ENCODE measurements at regions not wholly inside any gene's neighbourhood (a gene's known extent, or its start where the extent isn't known, plus 50 kb on each side); places are given as distances from the start of the nearest gene placed in this dataset.
"Not testable (repeated sequence)": the region's sequence is repeated elsewhere in the genome, so short reads cannot be mapped to it uniquely, and the experiment has no call there.

DNA sequence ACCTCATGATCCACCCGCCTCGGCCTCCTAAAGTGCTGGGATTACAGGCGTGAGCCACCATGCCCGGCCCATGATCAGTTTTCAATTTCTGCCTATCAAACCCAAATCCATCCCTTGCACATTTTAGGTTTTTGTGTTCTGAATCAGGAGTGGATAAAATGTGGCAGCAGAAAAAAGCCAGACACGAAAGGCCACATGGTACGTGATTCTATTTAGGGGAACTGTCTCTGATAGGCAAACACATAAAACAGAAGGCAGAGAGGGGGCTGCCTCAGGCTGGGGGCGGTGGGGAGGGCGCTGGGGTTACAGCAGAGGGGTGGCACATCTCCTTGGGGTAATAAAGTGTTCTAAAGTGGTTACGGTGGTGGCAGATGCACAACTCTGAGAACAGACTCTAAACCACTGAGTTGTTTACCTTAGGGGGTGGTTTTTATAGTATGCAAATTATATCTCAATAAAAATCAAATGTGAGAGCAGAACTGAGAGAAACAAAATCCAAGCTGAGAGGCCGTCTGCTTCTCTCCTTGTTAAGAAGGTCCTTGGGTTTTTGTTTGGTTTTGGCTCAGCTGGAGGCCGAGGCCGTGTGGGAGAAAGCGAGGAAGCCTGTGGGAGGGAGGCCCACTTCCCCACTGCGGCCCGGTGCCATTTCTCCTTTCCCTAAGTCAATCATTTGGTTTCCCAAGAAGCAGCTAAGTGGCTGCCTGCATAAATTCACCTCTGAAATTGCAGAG lies 78.0 kb downstream of the SOWAHC start:
- DNase-seq (ENCODE audit: low spot score) = no peak

DNA sequence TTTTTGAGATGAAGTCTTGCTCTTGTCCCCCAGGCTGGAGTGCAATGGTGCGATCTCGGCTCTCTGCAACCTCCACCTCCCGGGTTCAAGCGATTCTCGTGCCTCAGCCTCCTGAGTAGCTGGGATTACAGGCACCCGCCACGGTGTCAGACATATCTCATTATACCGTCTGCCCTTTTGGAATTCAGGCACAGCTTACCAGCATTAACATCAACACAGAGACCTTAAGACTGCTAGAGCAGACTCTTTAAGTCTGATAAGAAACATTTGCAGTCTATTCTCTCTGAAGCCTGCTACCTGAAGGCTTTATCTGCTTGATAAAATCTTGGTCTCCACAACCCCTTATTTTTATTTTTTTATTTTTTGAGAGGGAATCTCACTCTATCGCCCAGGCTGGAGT lies 78.7 kb downstream of the SOWAHC start:
- DNase-seq (ENCODE audit: low spot score) = not testable (repeated sequence)

DNA sequence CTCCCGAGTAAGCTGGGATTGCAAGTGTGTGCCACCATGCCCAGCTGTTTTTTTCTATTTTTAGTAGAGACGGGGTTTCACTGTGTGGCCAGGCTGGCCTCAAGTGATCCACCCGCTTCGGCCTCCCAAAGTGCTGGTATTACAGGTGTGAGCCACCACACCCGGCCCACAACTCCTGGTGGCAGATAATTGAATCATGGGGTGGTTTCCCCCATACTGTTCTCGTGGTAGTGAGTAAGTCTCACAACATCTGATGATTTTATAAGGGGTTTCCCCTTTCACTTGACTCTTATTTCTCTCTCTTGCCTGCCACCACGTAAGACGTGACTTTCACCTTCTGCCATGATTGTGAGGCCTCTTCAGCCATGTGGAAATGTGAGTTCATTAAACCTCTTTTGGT lies 79.1 kb downstream of the SOWAHC start:
- not testable (repeated sequence) for DNase-seq (ENCODE audit: low spot score)

DNA sequence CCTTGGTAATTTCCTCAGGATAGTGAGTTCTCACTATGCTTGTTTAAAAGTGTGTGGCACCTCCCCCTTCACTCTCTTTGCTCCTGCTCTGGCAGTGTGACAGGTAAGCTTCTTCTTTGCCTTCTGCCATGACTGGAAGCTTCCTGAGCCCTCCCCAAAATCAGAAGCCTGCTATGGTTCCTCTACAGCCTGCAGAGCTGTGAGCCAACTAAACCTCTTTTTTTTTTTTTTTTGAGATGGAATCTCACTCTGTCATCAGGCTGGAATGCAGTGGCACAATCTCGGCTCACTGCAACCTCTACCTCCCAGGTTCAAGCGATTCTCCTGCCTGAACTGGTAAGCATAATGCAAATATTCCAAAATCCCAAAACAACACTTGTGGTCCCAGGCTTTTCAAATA lies 80.0 kb downstream of the SOWAHC start:
- no peak for DNase-seq (ENCODE audit: low spot score)

DNA sequence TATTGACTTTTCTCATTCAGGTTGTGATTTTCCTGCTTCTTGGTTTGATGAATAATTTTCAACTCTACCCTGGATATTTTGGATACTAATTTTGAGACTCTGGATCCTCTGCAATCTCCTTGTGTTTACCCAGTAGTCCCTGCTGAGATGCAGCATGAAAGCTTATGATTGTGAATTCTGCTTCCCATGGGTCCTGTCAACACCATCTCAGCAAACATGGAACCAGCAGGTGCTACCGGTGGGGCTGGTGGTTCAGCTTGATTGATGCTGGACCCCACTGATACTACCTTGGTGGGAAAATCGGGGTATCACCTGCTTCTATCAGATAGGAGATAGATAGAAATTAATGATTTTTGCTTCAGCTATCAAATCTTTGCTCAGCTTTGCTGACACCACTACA lies 81.1 kb downstream of the SOWAHC start:
- no peak for DNase-seq (ENCODE audit: low spot score)

DNA sequence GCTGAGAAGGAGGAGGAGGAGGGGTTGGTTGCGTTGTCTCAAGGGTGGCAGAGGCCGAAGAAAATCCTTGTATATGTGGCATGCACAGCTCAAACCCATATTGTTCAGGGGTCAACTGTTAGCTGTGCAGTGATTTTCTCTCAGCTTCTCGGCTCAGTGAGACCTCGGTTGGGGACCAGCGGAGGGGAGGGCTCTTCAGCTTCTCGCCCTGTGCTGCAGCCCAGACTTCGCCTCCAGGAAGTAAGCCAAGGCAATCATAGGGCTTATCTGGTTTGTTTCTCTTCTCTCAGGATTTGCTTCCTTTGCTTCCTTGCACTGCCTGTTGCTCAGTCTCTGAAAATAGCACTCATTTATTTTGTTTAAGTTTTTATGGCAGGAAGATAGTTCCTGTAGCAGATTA lies 85.5 kb downstream of the SOWAHC start:
- no peak for DNase-seq (ENCODE audit: low spot score)

DNA sequence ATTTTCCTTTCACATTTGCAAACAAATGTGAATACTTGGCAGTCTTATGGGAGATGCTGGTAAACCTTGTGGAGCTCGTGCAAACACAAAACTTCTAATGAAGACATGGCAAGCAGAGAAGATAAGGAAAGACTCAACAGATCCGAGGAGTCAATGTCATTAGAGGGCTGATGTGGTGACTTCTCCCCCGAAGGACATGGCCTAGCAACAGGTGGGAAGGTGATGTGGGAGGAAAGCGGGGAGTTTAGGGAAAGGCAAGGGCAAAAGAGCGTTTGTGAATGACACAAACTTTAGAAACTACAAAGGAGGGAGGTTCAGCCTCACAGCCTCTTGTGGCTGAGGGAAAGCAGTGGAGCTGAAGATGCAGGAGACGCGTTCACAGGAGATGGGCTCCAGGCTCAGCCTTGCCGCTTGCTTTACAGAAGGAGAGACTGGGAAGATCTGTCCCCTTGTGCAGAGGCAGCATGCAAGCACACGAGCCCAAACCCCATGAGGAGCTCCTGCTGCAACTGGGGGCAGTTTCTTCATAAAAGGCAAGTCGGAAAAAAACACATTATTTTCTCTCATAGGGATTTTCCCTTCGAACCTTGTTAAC lies 86.6 kb downstream of the SOWAHC start:
- no peak for DNase-seq (ENCODE audit: low spot score)

DNA sequence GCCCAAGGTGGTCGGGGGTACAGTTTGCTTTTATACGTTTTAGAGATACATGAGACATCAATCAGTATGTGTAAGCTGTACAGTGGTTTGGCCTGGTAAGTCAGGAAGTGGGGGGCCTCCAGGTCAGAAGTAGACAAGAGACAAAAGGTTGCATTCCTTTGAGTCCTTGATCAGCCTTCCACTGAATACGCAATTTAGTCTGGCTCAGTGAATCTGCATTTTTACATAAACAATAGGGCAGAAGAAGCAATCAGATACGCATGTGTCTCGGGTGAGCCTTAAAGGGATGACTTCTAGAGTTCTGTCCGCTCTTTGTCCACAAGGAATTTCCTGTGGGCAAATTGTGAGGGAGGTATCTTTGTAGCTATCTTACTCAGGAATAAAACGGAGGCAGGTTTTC lies 87.2 kb downstream of the SOWAHC start:
- DNase-seq (ENCODE audit: low spot score) = no peak

DNA sequence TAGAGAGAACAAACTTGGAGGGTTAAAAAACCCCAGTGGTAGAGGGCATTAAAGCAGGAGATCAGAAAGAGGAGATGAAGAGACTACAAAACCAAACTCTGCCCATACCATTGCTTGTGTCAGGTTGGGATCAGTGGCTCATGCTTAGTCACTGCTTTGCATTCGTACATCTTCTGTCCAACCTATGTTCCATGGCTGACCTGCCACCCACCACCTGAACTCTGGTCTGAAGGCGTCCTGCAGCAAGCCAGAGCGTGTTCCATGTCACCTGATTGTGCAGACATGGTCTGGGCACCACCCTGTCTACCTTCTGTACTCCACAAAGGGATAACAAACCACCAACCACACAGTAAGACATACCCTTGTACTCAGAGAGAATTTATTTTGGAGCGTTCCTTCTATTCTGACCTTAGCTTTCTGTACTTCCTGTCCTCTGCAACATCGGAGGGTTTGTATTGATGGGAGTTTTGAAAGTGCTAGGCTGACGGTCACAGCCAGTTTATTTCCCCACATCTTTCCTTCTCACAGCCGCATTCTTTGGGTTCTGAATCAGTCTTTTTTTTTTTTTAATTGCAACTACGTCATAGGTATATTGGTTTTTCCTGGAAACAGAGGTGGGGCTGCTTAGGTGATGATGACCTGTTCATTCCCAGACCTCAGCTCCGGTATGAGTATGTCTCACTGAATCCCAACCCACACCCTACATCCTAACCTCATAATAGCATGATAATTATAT lies 88.3 kb downstream of the SOWAHC start:
- peak; percentile 67 for DNase-seq (ENCODE audit: low spot score)

DNA sequence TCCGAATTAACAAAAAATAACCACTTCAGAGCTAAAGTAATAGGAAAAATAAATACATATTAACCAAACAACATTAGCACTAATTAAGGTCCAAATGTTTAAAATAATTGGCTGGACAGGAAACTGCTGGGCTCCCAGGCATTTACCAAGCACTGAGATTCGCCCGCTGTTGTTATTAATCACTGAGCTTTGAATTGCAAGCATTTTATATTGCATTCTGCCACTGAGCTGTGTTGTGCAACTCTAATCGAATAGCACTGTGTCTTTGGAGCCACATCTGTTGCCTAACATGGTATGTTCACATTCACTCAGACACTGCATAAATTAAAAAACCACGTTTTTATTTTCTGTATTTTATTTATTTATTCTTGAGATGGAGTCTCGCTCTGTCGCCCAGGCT lies 88.9 kb downstream of the SOWAHC start:
- peak; percentile 71 for DNase-seq (ENCODE audit: low spot score)

DNA sequence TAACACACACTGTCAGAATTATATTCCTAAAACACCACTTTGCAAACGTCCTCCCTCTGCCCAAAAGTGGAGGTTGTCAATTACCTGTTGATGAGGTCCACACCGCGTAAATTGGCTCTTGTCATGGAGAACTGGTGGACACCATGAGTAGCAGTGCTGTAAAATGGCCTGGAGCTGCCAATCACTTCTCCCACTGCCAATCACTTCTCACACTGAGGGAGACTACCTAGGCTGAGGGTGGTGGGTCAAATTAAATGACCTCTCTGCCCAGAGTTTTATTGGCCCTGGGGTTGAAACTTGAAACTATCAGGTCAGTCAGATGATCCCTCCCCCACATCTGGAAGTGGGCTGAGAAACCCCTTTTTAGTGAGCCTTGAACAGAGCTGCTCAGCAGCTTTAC lies 89.6 kb downstream of the SOWAHC start:
- DNase-seq (ENCODE audit: low spot score) = no peak

DNA sequence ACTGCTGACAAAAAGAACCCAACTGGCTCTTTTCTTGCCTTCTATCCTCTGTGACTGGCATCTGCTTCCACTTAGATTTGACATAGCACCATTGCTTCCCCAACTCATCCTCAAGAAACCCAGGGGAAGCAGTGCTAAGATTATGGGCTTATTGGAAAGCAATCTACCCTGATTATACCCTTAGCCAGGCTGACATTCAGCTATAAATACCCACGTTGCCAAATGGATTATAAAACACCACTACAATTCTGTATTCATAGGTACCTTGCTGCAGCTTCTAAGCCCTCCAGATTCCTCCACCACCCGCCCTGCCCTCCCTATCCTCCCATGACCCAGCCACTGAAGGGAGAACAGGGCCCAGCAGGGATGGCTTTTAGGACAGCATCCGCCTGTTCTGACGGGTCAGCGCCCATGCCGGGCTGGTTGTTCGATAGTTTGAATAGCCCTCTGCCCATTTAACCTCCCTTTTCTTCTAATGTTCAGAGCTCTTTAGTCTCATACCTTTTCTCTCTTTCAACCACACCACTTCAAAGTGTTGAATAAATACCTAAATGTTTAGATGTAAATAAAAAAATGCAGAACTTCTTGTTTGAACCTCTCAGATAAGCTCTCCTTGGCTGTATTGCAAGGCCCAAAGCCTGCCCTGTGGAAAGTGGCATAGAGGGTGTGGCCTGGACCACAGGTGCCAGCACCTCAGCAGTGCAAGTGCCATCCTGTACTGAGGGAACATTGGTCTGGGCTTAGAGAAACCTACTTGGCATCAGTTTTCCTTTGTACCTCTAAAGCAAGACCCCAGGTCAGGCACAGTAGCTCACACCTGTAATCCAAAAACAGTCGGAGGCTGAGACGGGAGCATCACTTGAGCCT lies 86.6 kb upstream of the RGPD5 start:
- no peak for DNase-seq (ENCODE audit: low spot score)

DNA sequence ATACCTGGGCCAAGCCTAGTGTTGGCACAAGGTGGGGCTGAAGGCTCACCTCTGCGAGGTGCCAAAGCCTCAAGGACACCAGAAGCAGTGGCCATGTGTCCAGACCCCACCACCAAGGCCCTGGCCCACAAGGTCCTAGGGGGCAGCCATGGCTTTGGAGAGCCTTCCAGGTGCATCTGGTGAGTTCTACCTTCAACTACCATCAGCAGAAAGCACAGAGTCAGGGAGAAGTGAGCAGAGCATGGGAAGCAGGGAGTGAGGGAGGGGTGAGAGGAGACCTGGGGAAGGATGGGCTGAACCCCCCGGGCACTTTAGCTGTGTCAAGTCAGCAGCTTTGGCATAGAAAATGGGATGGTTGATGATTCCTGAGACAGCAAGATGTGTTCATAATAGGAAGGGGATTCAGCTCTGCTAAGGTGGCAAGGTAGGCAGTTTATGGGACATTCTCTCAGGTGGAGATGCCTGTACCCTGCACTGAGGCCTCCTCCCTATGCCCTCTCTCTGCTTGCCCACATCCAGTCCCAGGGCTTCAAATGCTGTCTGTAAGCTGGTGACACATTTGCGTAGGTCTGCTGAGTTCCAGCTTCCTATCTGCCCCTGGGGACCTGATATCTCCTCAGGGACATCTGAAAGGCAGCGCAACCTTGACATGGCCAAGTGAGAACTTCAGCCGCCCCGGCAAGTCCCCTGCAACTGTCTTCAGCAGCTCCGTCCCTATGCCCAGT lies 83.4 kb upstream of the RGPD5 start:
- DNase-seq (ENCODE audit: low spot score) = peak; percentile 3

DNA sequence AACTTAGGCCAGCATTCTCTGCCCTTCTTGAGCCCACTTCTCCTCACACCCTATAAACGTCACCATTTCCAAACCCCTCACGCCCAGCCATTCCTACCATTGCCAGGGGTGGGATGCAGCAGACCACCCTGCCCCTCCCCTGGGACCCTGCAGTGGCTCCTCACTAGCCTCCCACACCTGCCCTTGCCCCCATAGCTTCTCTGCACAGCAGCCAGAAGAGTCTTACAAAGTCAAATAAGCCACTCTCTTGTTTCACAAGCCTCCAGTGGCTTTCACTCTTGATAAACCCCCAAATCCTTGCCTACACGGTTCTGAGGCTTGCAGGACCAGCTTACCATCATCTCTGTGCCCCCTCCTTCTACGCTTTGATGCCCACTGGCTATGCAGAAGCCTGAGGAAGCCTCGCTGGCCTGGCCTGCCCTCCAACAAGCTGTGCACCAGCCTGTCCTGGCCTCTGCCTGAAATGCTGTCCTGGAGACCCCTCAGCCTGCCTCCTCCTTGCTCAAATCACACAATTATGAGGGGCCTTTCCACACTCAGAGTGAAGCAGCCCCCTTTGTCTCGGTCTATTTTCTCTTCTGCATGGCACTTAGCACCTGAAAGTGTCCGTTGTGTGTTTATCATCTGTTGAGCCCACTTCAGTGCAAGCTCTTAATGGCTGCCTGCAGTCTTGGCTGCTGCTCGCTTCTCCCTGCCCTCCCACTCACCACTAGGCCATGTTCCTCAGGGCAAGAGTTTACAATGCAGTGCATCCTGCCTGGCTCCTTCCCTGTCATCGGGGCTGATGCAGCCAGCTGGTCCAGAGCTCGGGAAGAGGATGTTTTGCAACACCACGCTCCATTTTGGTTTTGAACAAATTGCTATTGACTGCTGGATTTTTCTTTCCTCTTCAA lies 82.6 kb upstream of the RGPD5 start:
- DNase-seq (ENCODE audit: low spot score) = peak; percentile 20

DNA sequence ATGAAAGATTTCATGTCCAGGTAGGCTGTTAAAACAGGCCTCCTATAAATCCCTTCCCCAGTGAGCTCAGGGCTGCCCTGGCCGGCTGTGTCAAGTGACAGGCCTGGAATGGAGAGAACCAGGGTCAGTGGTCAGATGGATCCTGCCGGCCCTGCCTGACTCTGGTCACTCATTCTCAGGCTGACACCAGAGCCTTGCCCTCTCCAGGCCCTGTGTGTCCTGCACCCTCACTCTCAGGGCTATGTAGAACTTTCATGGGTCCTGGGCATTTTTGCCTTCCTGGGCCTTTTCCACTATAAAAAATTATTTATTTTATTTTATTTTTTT lies 82.0 kb upstream of the RGPD5 start:
- DNase-seq (ENCODE audit: low spot score) = peak; percentile 4

DNA sequence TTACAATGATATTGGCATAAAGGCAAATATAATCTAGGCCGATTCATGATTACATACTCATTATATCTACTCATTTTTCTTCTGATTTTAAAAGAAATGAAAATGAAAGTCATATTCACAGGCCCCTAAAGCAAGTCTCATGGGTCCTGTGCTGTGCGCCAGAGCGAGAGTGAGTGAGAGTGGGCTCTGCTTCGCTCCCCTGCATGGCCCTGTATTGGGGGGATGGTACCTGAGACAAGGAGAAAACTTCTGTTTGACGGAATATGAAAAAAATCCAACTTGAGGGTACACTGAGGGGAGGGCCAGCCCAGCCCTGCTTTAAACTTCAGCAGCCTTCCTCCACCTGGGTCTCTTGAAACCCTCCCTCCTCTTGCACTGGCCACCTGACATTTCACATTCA lies 81.4 kb upstream of the RGPD5 start:
- DNase-seq (ENCODE audit: low spot score) = no peak

DNA sequence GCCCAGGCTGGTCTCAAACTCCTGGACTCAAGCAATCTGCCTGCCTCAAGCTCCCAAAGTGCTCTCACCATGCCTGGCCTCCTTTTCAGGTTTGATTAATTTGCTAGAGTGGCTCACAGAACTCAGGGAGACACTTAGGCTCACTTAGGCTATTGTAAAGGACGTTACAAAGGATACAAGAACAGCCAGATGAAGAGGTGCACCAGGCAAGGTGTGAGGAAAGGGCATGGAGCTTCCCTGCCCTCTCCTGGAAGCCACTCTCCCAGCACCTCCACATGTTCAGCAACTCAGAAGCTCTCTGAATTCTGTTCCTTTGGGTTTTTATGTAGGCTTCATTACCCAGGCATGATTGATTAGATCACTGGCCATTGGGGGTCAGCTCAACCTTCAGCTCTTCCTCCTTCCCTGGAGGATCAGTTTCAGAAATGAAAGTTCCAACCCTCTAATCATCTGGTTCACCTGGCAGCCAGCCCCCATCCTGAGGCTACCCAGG lies 78.7 kb upstream of the RGPD5 start:
- no peak for DNase-seq (ENCODE audit: low spot score)

DNA sequence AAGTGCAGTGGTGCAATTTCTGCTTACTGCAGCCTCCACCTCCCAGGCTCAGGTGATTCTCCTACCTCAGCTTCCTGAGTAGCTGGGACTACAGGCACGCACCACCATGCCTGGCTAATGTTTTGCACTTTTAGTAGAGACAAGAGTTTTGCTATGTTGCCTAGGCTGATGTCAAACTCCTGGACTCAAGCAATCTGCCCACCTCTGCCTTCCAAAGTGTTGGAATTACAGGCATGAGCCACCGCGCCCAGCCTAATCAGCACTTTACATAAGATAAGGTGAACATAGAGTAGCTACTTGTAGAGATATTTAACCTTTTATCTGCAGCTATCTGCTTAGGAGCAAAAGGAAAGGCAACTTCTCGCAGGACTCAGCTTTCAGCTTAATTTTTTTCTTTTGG lies 77.5 kb upstream of the RGPD5 start:
- not testable (repeated sequence) for DNase-seq (ENCODE audit: low spot score)

DNA sequence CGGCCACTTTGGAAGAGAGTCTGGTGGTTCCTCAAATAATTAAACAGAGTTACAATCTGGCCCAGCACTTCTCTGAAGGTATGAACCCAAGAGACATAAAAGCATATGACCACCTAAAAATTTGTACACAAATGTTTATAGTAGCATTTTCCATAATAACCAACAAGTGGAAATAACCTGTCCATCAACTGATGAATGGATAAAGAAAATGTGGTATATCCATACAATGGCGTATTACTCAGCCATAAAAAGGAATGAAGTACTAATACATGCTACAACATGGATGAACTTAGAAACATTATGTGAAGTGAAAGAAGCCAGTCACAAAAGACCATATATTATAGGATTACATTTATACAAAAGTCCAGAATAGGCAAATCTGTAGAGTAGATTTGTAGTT lies 76.0 kb upstream of the RGPD5 start:
- no peak for DNase-seq (ENCODE audit: low spot score)

DNA sequence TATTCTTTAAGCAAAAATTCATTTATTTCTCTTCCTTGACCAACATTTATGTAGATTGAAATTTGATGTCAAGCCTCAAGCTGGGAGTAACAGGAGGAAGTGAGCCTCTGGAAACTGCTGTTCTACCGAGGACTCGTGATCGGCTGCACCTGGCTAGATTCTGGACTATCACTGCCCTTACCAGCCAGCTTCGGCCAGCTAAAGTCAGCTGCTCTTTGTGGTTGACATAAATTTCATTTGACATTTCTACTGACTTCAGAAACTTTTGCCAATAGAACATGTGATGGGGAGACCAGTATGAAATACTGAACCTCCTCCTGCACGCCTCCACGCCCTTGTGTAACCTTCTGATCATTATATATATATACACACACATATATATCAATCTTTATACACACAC lies 74.2 kb upstream of the RGPD5 start:
- DNase-seq (ENCODE audit: low spot score) = no peak
